ENCODE measurements at regions not wholly inside any gene's neighbourhood (a gene's known extent, or its start where the extent isn't known, plus 50 kb on each side); places are given as distances from the start of the nearest gene placed in this dataset.

DNA sequence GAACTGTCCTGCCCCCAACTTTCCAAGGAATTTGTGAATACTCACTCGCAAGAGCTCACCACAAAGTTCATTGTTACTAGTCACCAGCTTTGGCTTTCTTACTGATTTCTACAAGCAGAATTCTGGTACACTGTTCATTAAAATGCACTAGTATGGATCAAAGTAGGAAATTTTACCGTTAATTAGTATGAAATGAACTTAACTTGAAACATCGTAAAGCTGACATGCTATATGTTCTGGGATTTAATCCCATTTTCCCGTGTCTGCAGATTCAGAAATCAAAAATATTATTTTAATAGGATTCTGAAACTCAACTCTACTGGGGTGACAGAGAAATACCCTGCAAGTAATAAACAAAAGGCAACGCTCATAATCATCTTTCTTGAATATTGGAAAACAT is 399.3 kb downstream of the DOK5 start:
- TF ChIP-seq ARNT (IDR thresholded peaks at IDR 0.05) (no peak), FOXK2 (IDR thresholded peaks at IDR 0.05) (no peak), FOXA1 (IDR thresholded peaks at IDR 0.05) (no peak), NFRKB (IDR thresholded peaks at IDR 0.05) (no peak), SUZ12 (IDR thresholded peaks at IDR 0.05) (no peak), FOXM1 (IDR thresholded peaks at IDR 0.05; ENCODE audit: borderline replicate concordance) (no peak), SP1 (IDR thresholded peaks at IDR 0.05) (no peak), TARDBP (IDR thresholded peaks at IDR 0.05) (no peak), ELF4 (IDR thresholded peaks at IDR 0.05) (no peak), L3MBTL2 (conservative IDR thresholded peaks at IDR 0.05) (no peak), BHLHE40 (IDR thresholded peaks at IDR 0.05; ENCODE audit: borderline replicate concordance) (no peak)
- TF ChIP-seq, protein P1, sequence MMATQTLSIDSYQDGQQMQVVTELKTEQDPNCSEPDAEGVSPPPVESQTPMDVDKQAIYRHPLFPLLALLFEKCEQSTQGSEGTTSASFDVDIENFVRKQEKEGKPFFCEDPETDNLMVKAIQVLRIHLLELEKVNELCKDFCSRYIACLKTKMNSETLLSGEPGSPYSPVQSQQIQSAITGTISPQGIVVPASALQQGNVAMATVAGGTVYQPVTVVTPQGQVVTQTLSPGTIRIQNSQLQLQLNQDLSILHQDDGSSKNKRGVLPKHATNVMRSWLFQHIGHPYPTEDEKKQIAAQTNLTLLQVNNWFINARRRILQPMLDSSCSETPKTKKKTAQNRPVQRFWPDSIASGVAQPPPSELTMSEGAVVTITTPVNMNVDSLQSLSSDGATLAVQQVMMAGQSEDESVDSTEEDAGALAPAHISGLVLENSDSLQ (IDR thresholded peaks at IDR 0.05): no peak
